C4-2B (cell line): ENCODE measurements at regions not wholly inside any gene's neighbourhood (a gene's known extent, or its start where the extent isn't known, plus 50 kb on each side); places are given as distances from the start of the nearest gene placed in this dataset.
"Not testable (repeated sequence)": the region's sequence is repeated elsewhere in the genome, so short reads cannot be mapped to it uniquely, and the experiment has no call there.

Experiments used
- CTCF ChIP-seq: fragments of 450-650 bp; conservative IDR thresholded peaks from 2 replicates; pipeline ENCODE4 v1.5.1; 2017; ENCODE audit warnings: mild to moderate bottlenecking
- ZFX ChIP-seq: fragments of 450-650 bp; IDR thresholded peaks from 2 replicates; pipeline ENCODE4 v1.6.1; 2017

GRCh38 chr20:29606171-29606570 is 1651.3 kb upstream of the DEFB115 start:
- not testable (repeated sequence) for TF ChIP-seq CTCF, ZFX
